Neural progenitor cell (in vitro differentiated cells): ENCODE measurements at regions not wholly inside any gene's neighbourhood (a gene's known extent, or its start where the extent isn't known, plus 50 kb on each side); places are given as distances from the start of the nearest gene placed in this dataset.
"Not testable (repeated sequence)": the region's sequence is repeated elsewhere in the genome, so short reads cannot be mapped to it uniquely, and the experiment has no call there.

Experiments
- DNase-seq: peaks from one replicate; pipeline ENCODE4 v3.0.0-alpha.2; 2016; ENCODE audit warnings: low spot score
- H2AFZ ChIP-seq: fragments of 200-600 bp; sonication (generic); replicated peaks from 2 replicates; pipeline ENCODE4 v1.6.1; 2016; ENCODE audit warnings: antibody characterized with exemption
- H3F3A ChIP-seq: fragments of 200-600 bp; sonication (generic); 2 replicates; pipeline ENCODE4 v1.6.1; 2016; ENCODE audit warnings: antibody characterized with exemption, low read depth
- H3K27ac ChIP-seq: fragments of 200-600 bp; sonication (generic); 2 replicates; pipeline ENCODE4 v1.5.1; 2016; ENCODE audit warnings: mild to moderate bottlenecking
- H3K27me3 ChIP-seq: fragments of 200-600 bp; sonication (generic); 2 replicates; pipeline ENCODE4 v1.6.1; 2016; ENCODE audit warnings: mild to moderate bottlenecking, moderate library complexity
- H3K36me3 ChIP-seq: fragments of 200-600 bp; sonication (generic); 2 replicates; pipeline ENCODE4 v1.5.1; 2016
- H3K4me1 ChIP-seq: fragments of 200-600 bp; sonication (generic); 2 replicates; pipeline ENCODE4 v1.6.1; 2016; ENCODE audit warnings: mixed run types
- H3K4me2 ChIP-seq: fragments of 200-600 bp; sonication (generic); 2 replicates; pipeline ENCODE4 v1.6.1; 2016
- H3K4me3 ChIP-seq: fragments of 200-600 bp; sonication (generic); 2 replicates; pipeline ENCODE4 v1.5.1; 2016
- H3K79me2 ChIP-seq: fragments of 200-600 bp; sonication (generic); 2 replicates; pipeline ENCODE4 v1.6.1; 2016; ENCODE audit warnings: low read depth
- H3K9ac ChIP-seq: fragments of 200-600 bp; sonication (generic); 2 replicates; pipeline ENCODE4 v1.6.1; 2016
- H3K9me3 ChIP-seq: fragments of 200-600 bp; sonication (generic); 2 replicates; pipeline ENCODE4 v1.5.1; 2016; ENCODE audit warnings: low read depth
- H4K20me1 ChIP-seq: fragments of 200-600 bp; sonication (generic); 2 replicates; pipeline ENCODE4 v1.6.1; 2016; ENCODE audit warnings: low read depth
- H3K27ac Mint-ChIP-seq: 3 replicates; pipeline ENCODE4 v1.8.0; 2021; ENCODE audit warnings: mixed read lengths
- H3K27me3 Mint-ChIP-seq: 2 replicates; pipeline ENCODE4 v1.8.0; 2022; ENCODE audit warnings: low read depth, mild to moderate bottlenecking, inconsistent platforms, moderate library complexity, mixed read lengths; ENCODE audit not compliant: insufficient read depth
- H3K36me3 Mint-ChIP-seq: 3 replicates; pipeline ENCODE4 v1.8.0; 2021; ENCODE audit warnings: mixed read lengths
- H3K4me1 Mint-ChIP-seq: 3 replicates; pipeline ENCODE4 v1.8.0; 2021; ENCODE audit warnings: mixed read lengths
- H3K4me3 Mint-ChIP-seq: 3 replicates; pipeline ENCODE4 v1.8.0; 2021; ENCODE audit warnings: mild to moderate bottlenecking, moderate library complexity, mixed read lengths
- H3K9me3 Mint-ChIP-seq: 3 replicates; pipeline ENCODE4 v1.8.0; 2020; ENCODE audit warnings: mixed read lengths
- CTCF ChIP-seq: fragments of 200-600 bp; sonication (generic); IDR thresholded peaks from 2 replicates; pipeline ENCODE4 v1.5.1; 2017; ENCODE audit warnings: antibody characterized with exemption, mild to moderate bottlenecking
- EZH2 ChIP-seq: fragments of 200-600 bp; sonication (generic); IDR thresholded peaks from 2 replicates; pipeline ENCODE4 v1.6.1; 2017; ENCODE audit warnings: antibody characterized with exemption, mild to moderate bottlenecking, moderate library complexity
- EZH2phosphoT487 ChIP-seq: fragments of 200-600 bp; sonication (generic); IDR thresholded peaks from 2 replicates; pipeline ENCODE4 v1.6.1; 2017; ENCODE audit warnings: antibody characterized with exemption

- Histone ChIP-seq H3K79me2 (no peaks in the 10 kb centered on the region), H3K36me3 (no peaks in the 10 kb centered on the region), H3K27me3 (no peaks in the 10 kb centered on the region), H3K4me1 (no peaks in the 10 kb centered on the region), H3K27ac (no peak overlapping the region), H3K9me3 (no peaks in the 10 kb centered on the region), H3F3A (no peaks in the 10 kb centered on the region), H3K4me3 (no peak overlapping the region), H2AFZ (peak overlapping the region; percentile 34), H3K9ac (no peak overlapping the region), H3K4me2 (no peak overlapping the region), H4K20me1 (no peaks in the 10 kb centered on the region)
- no peaks in the 10 kb centered on the region for H3K36me3 Mint-ChIP-seq
- no peaks in the 10 kb centered on the region for H3K9me3 Mint-ChIP-seq
- no peak for DNase-seq
- TF ChIP-seq EZH2phosphoT487 (no peak), CTCF (no peak)
- H3K4me3 Mint-ChIP-seq: no peak overlapping the region
- H3K4me1 Mint-ChIP-seq: peaks cover 16% of the 10 kb centered on the region
- no peaks in the 10 kb centered on the region for H3K27me3 Mint-ChIP-seq
- no peak overlapping the region for H3K27ac Mint-ChIP-seq
These were observed 671.4 kb downstream of the RFPL4B start for GRCh38 chr6:113018351-113019151.

GRCh38 chr6:113019176-113019575 is 672.0 kb downstream of the RFPL4B start:
- no peak overlapping the region for H3K4me2 ChIP-seq
- TF ChIP-seq CTCF (no peak), EZH2 (no peak), EZH2phosphoT487 (no peak)
- Mint-ChIP-seq H3K4me3 (no peak overlapping the region), H3K27ac (no peak overlapping the region), H3K9me3 (no peaks in the 10 kb centered on the region), H3K36me3 (no peaks in the 10 kb centered on the region), H3K27me3 (no peaks in the 10 kb centered on the region), H3K4me1 (peaks cover 16% of the 10 kb centered on the region)
- H3K4me3 ChIP-seq: no peak overlapping the region
- H4K20me1 ChIP-seq: no peaks in the 10 kb centered on the region
- no peak overlapping the region for H3K9ac ChIP-seq
- H3K27me3 ChIP-seq: no peaks in the 10 kb centered on the region
- H3K9me3 ChIP-seq: no peaks in the 10 kb centered on the region
- H3K27ac ChIP-seq: no peak overlapping the region
- no peaks in the 10 kb centered on the region for H3K36me3 ChIP-seq
- no peaks in the 10 kb centered on the region for H3K4me1 ChIP-seq
- no peak for DNase-seq
- H2AFZ ChIP-seq: peak overlapping the region; percentile 34
- H3K79me2 ChIP-seq: no peaks in the 10 kb centered on the region
- no peaks in the 10 kb centered on the region for H3F3A ChIP-seq

- no peak for TF ChIP-seq EZH2phosphoT487
- no peak for TF ChIP-seq CTCF
- Histone ChIP-seq H3K27ac (no peak overlapping the region), H3K79me2 (no peaks in the 10 kb centered on the region), H3K9ac (no peak overlapping the region), H3K4me2 (no peak overlapping the region), H3K27me3 (no peaks in the 10 kb centered on the region), H3K9me3 (no peaks in the 10 kb centered on the region), H3K36me3 (no peaks in the 10 kb centered on the region), H4K20me1 (no peaks in the 10 kb centered on the region), H3K4me3 (no peak overlapping the region), H3K4me1 (no peaks in the 10 kb centered on the region), H2AFZ (no peak overlapping the region), H3F3A (no peaks in the 10 kb centered on the region)
- H3K4me3 Mint-ChIP-seq: no peak overlapping the region
- H3K9me3 Mint-ChIP-seq: peaks cover 18% of the 10 kb centered on the region
- no peaks in the 10 kb centered on the region for H3K27me3 Mint-ChIP-seq
- H3K4me1 Mint-ChIP-seq: peaks cover 18% of the 10 kb centered on the region
- peaks cover 2% of the 10 kb centered on the region for H3K36me3 Mint-ChIP-seq
- DNase-seq: no peak
- no peak overlapping the region for H3K27ac Mint-ChIP-seq
These were observed 680.6 kb downstream of the RFPL4B start for GRCh38 chr6:113027780-113028179.

- H3K79me2 ChIP-seq, H3K27me3 ChIP-seq, H3K36me3 ChIP-seq, H4K20me1 ChIP-seq, H3F3A ChIP-seq, DNase-seq, H3K27me3 Mint-ChIP-seq, H3K4me2 ChIP-seq, H3K4me1 ChIP-seq, H3K4me3 ChIP-seq, H2AFZ ChIP-seq, H3K36me3 Mint-ChIP-seq, H3K9ac ChIP-seq, H3K27ac Mint-ChIP-seq, H3K9me3 ChIP-seq, H3K4me3 Mint-ChIP-seq, H3K27ac ChIP-seq: not testable (repeated sequence)
- Mint-ChIP-seq H3K4me1 (peaks cover 23% of the 10 kb centered on the region), H3K9me3 (peaks cover 18% of the 10 kb centered on the region)
These were observed 682.0 kb downstream of the RFPL4B start for GRCh38 chr6:113029161-113029560.
